H9 (cell line): ENCODE measurements at regions not wholly inside any gene's neighbourhood (a gene's known extent, or its start where the extent isn't known, plus 50 kb on each side); places are given as distances from the start of the nearest gene placed in this dataset.

Source experiments
- DNase-seq: peaks from one replicate; pipeline ENCODE4 v3.0.0-alpha.2; 2017
- H2AFZ ChIP-seq: one replicate; pipeline ENCODE4 v1.6.1; 2013; ENCODE audit warnings: mild to moderate bottlenecking, low read length, control low read depth, moderate library complexity
- H2AK5ac ChIP-seq: 2 replicates; pipeline ENCODE4 v1.6.1; 2013; ENCODE audit warnings: low read length, control low read depth, mixed read lengths; ENCODE audit not compliant: insufficient read length
- H2BK120ac ChIP-seq: one replicate; pipeline ENCODE4 v1.6.1; 2013; ENCODE audit warnings: low read depth, mild to moderate bottlenecking, low read length, control low read depth, inconsistent platforms; ENCODE audit not compliant: poor library complexity, severe bottlenecking
- H2BK12ac ChIP-seq: 2 replicates; pipeline ENCODE4 v1.6.1; 2013; ENCODE audit warnings: low read length, control low read depth, mixed read lengths, low read depth; ENCODE audit not compliant: insufficient read length
- H2BK15ac ChIP-seq: 2 replicates; pipeline ENCODE4 v1.6.1; 2013; ENCODE audit warnings: low read depth, low read length, control low read depth
- H2BK20ac ChIP-seq: one replicate; pipeline ENCODE4 v1.6.1; 2013; ENCODE audit warnings: low read depth, mild to moderate bottlenecking, low read length, control low read depth, inconsistent platforms; ENCODE audit not compliant: poor library complexity, severe bottlenecking
- H2BK5ac ChIP-seq: 2 replicates; pipeline ENCODE4 v1.6.1; 2013; ENCODE audit warnings: low read length, control low read depth, mixed read lengths; ENCODE audit not compliant: insufficient read length
- H3K14ac ChIP-seq: 2 replicates; pipeline ENCODE4 v1.6.1; 2013; ENCODE audit warnings: low read length, control low read depth; ENCODE audit not compliant: insufficient read depth
- H3K18ac ChIP-seq: 2 replicates; pipeline ENCODE4 v1.6.1; 2013; ENCODE audit warnings: low read depth, mild to moderate bottlenecking, mixed read lengths, low read length, control low read depth; ENCODE audit not compliant: insufficient read length
- H3K23ac ChIP-seq: 2 replicates; pipeline ENCODE4 v1.6.1; 2013; ENCODE audit warnings: low read length, control low read depth, mixed read lengths, low read depth; ENCODE audit not compliant: insufficient read length
- H3K23me2 ChIP-seq: 2 replicates; pipeline ENCODE4 v1.6.1; 2013; ENCODE audit warnings: low read depth, mild to moderate bottlenecking, mixed read lengths, low read length, control low read depth; ENCODE audit not compliant: insufficient read length, poor library complexity, severe bottlenecking
- H3K27ac ChIP-seq: 2 replicates; pipeline ENCODE4 v1.5.1; 2013; ENCODE audit warnings: low read length, control low read depth, mixed read lengths, low read depth; ENCODE audit not compliant: insufficient read length
- H3K27me3 ChIP-seq: 2 replicates; pipeline ENCODE4 v1.6.1; 2013; ENCODE audit warnings: low read length, control low read depth, inconsistent platforms; ENCODE audit not compliant: insufficient read depth
- H3K4ac ChIP-seq: 2 replicates; pipeline ENCODE4 v1.6.1; 2013; ENCODE audit warnings: low read depth, mild to moderate bottlenecking, control low read depth, inconsistent platforms, low read length, moderate library complexity
- H3K4me1 ChIP-seq: 2 replicates; pipeline ENCODE4 v1.6.1; 2013; ENCODE audit warnings: low read length, control low read depth, inconsistent platforms; ENCODE audit not compliant: insufficient read depth
- H3K4me2 ChIP-seq: 2 replicates; pipeline ENCODE4 v1.6.1; 2013; ENCODE audit warnings: low read length, control low read depth, mixed read lengths; ENCODE audit not compliant: insufficient read length, insufficient read depth
- H3K56ac ChIP-seq: 2 replicates; pipeline ENCODE4 v1.6.1; 2013; ENCODE audit warnings: low read depth, mild to moderate bottlenecking, mixed read lengths, low read length, control low read depth; ENCODE audit not compliant: insufficient read length
- H3K79me1 ChIP-seq: 2 replicates; pipeline ENCODE4 v1.6.1; 2013; ENCODE audit warnings: low read depth, mild to moderate bottlenecking, moderate library complexity, low read length, control low read depth, inconsistent platforms; ENCODE audit not compliant: insufficient read depth, poor library complexity, severe bottlenecking
- H3K79me2 ChIP-seq: 2 replicates; pipeline ENCODE4 v1.6.1; 2013; ENCODE audit warnings: low read length, control low read depth, inconsistent platforms; ENCODE audit not compliant: insufficient read depth
- H3K9ac ChIP-seq: 2 replicates; pipeline ENCODE4 v1.6.1; 2013; ENCODE audit warnings: low read length, control low read depth, mixed read lengths; ENCODE audit not compliant: insufficient read length; ENCODE audit errors: extremely low read depth
- H3K9me3 ChIP-seq: one replicate; pipeline ENCODE4 v1.6.1; 2013; ENCODE audit warnings: low read depth, low read length, inconsistent platforms; ENCODE audit not compliant: control insufficient read depth
- H3T11ph ChIP-seq: one replicate; pipeline ENCODE4 v1.6.1; 2013; ENCODE audit warnings: mild to moderate bottlenecking, low read length, control low read depth, inconsistent platforms
- H4K20me1 ChIP-seq: one replicate; pipeline ENCODE4 v1.6.1; 2013; ENCODE audit not compliant: control insufficient read depth, insufficient read length, insufficient read depth
- H4K5ac ChIP-seq: 2 replicates; pipeline ENCODE4 v1.6.1; 2013; ENCODE audit warnings: low read depth, mild to moderate bottlenecking, mixed read lengths, low read length, control low read depth; ENCODE audit not compliant: insufficient read length
- H4K8ac ChIP-seq: replicated peaks from 2 replicates; pipeline ENCODE4 v1.6.1; 2013; ENCODE audit warnings: low read length, control low read depth, mixed read lengths, low read depth; ENCODE audit not compliant: insufficient read length
- H4K91ac ChIP-seq: 2 replicates; pipeline ENCODE4 v1.6.1; 2013; ENCODE audit warnings: low read depth, mild to moderate bottlenecking, moderate library complexity, mixed read lengths, low read length, control low read depth; ENCODE audit not compliant: insufficient read length
- H3K27ac Mint-ChIP-seq, 3 experiments: 2 replicates in 2 of 3; 3 replicates in 1 of 3; pipeline ENCODE4 v1.8.0; 2020 to 2021; ENCODE audit warnings: mixed read lengths in 3 of 3, mild to moderate bottlenecking in 1 of 3, moderate library complexity in 1 of 3
- H3K27me3 Mint-ChIP-seq: 2 replicates; pipeline ENCODE4 v1.8.0; 2021; ENCODE audit warnings: low read depth, mild to moderate bottlenecking, moderate library complexity, mixed read lengths
- H3K36me3 Mint-ChIP-seq, 3 experiments: 2 replicates in 2 of 3; 3 replicates in 1 of 3; pipeline ENCODE4 v1.8.0; 2020 to 2021; ENCODE audit warnings: low read depth in 3 of 3, mixed read lengths in 3 of 3; ENCODE audit not compliant: insufficient read depth in 1 of 3
- H3K4me1 Mint-ChIP-seq, 2 experiments: 2 replicates each; pipeline ENCODE4 v1.8.0; 2020; ENCODE audit warnings: mixed read lengths in 2 of 2
- H3K4me3 Mint-ChIP-seq, 2 experiments: 2 replicates in 1 of 2; 3 replicates in 1 of 2; pipeline ENCODE4 v1.8.0; 2020 to 2021; ENCODE audit warnings: mild to moderate bottlenecking in 2 of 2, mixed read lengths in 2 of 2, moderate library complexity in 1 of 2
- H3K9me3 Mint-ChIP-seq, 2 experiments: 2 replicates in 1 of 2; 3 replicates in 1 of 2; pipeline ENCODE4 v1.8.0; 2020; ENCODE audit warnings: mild to moderate bottlenecking in 2 of 2, mixed read lengths in 2 of 2, moderate library complexity in 1 of 2
- WGBS: extraction: QIAGEN DNeasy Blood & Tissue Kit; methylation state at CpG from one replicate; pipeline ENCODE4 v1.1.7; 2013; ENCODE audit warnings: missing lambda C conversion rate, low lambda C conversion rate, mixed read lengths; ENCODE audit not compliant: insufficient read length; ENCODE audit errors: extremely low coverage; 5-methylcytosine and 5-hydroxymethylcytosine counted together
- TF ChIP-seq, protein P1 (sequence below): fragments of 200-600 bp; sonication (generic); conservative IDR thresholded peaks from 3 replicates; pipeline ENCODE4 v1.8.0; 2021; ENCODE audit warnings: antibody characterized with exemption, mild to moderate bottlenecking

DNA sequence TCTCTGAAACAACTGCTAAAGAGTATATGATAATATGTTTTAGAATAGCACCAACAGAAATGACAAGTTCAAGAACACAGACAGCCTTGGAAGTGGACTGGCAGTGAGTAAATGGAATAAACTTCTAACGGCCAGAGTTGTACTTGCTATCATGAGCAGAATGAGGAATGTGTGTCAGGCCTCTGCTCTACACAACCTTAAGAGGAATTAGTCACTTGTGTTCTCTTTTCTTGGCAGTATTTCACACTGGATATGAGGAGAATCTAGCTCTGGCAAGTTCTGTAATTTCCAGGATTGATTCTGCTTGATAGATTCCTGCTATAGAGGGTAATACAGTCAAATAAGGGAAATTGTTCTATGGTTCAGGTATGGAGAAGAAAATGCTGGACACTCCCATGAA lies 757.3 kb downstream of the EFNB2 start:
- Histone ChIP-seq H3K23ac (no peak overlapping the region), H2BK12ac (no peak overlapping the region), H2BK5ac (no peak overlapping the region), H2AK5ac (no peak overlapping the region), H4K91ac (no peak overlapping the region), H3K9me3 (no peaks in the 10 kb centered on the region), H2BK120ac (no peak overlapping the region), H4K5ac (no peak overlapping the region), H3K4me2 (no peak overlapping the region), H3K18ac (no peak overlapping the region), H2AFZ (no peak overlapping the region), H3K9ac (no peak overlapping the region), H3K14ac (no peak overlapping the region), H2BK15ac (no peak overlapping the region), H4K8ac (no peak overlapping the region), H3T11ph (no peak overlapping the region), H3K23me2 (no peaks in the 10 kb centered on the region), H3K27me3 (no peaks in the 10 kb centered on the region; the same call in 1 of the 2 replicates), H3K79me2 (no peaks in the 10 kb centered on the region), H3K79me1 (no peaks in the 10 kb centered on the region), H4K20me1 (no peaks in the 10 kb centered on the region), H3K56ac (no peak overlapping the region), H3K4me1 (no peaks in the 10 kb centered on the region; the same call in 1 of the 2 replicates), H3K27ac (no peak overlapping the region), H3K4ac (no peak overlapping the region), H2BK20ac (no peak overlapping the region)
- H3K4me1 Mint-ChIP-seq: peaks cover 22 to 23% of the 10 kb centered on the region in 2 experiments
- no peaks in the 10 kb centered on the region for H3K36me3 Mint-ChIP-seq
- no peaks in the 10 kb centered on the region for H3K27me3 Mint-ChIP-seq
- H3K9me3 Mint-ChIP-seq: no peaks in the 10 kb centered on the region
- H3K27ac Mint-ChIP-seq: no peak overlapping the region
- TF ChIP-seq, protein P1, sequence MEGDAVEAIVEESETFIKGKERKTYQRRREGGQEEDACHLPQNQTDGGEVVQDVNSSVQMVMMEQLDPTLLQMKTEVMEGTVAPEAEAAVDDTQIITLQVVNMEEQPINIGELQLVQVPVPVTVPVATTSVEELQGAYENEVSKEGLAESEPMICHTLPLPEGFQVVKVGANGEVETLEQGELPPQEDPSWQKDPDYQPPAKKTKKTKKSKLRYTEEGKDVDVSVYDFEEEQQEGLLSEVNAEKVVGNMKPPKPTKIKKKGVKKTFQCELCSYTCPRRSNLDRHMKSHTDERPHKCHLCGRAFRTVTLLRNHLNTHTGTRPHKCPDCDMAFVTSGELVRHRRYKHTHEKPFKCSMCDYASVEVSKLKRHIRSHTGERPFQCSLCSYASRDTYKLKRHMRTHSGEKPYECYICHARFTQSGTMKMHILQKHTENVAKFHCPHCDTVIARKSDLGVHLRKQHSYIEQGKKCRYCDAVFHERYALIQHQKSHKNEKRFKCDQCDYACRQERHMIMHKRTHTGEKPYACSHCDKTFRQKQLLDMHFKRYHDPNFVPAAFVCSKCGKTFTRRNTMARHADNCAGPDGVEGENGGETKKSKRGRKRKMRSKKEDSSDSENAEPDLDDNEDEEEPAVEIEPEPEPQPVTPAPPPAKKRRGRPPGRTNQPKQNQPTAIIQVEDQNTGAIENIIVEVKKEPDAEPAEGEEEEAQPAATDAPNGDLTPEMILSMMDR: no peak
- WGBS: no CpG with 5 or more reads among the region's 1 CpG
- no peak overlapping the region for H3K4me3 Mint-ChIP-seq
- no peak for DNase-seq
